B cell (primary cell): ENCODE measurements at regions not wholly inside any gene's neighbourhood (a gene's known extent, or its start where the extent isn't known, plus 50 kb on each side); places are given as distances from the start of the nearest gene placed in this dataset.

ENCODE experiments used
- ATAC-seq: fragments of 200-7000 bp; cut with Tn5 transposase; one replicate; pipeline ENCODE4 v1.10.0; 2021; ENCODE audit warnings: low read depth, mild to moderate bottlenecking, moderate number of reproducible peaks, moderate library complexity
- CTCF ChIA-PET: fragments of 350-600 bp; sonication (Branson Sonifier 250); formaldehyde crosslinking; loops from one replicate; lab custom pipeline; 2021; ENCODE audit warnings: antibody characterized with exemption, inconsistent platforms; lab: Charles Lee
- POLR2A ChIA-PET: fragments of 350-600 bp; sonication (Branson Sonifier 250); formaldehyde crosslinking; loops from one replicate; lab custom pipeline; 2021; ENCODE audit warnings: antibody characterized with exemption; lab: Charles Lee
- DNase-seq: peaks from one replicate; pipeline ENCODE4 v3.0.0; 2013
- H2AFZ ChIP-seq: 2 replicates; pipeline ENCODE4 v1.6.1; 2012; ENCODE audit warnings: mild to moderate bottlenecking, low read depth, low read length; ENCODE audit not compliant: insufficient read depth, poor library complexity, severe bottlenecking
- H3K27ac ChIP-seq, 2 donors: 1 replicate in 1 of 2; 2 replicates in 1 of 2; pipeline ENCODE4 v1.5.1; 2012 to 2013; ENCODE audit warnings: low read length in 2 of 2, mild to moderate bottlenecking in 2 of 2, moderate library complexity in 1 of 2
- H3K27me3 ChIP-seq, 4 experiments: fragments of 200-600 bp in 1 of 4; sonication (generic) in 1 of 4; replicated peaks in 1 of 4; 1 replicate in 2 of 4; 2 replicates in 2 of 4; pipeline versions ENCODE4 v1.6.1 to v1.7.0; 2013 to 2016; ENCODE audit warnings: low read length in 3 of 4, mild to moderate bottlenecking in 2 of 4, mixed read lengths in 1 of 4, moderate library complexity in 1 of 4; ENCODE audit not compliant: insufficient read depth in 4 of 4, control insufficient read depth in 3 of 4; ENCODE audit errors: control extremely low read depth in 1 of 4
- H3K36me3 ChIP-seq, 2 experiments: replicated peaks in 1 of 2; 1 replicate in 1 of 2; 2 replicates in 1 of 2; pipeline versions ENCODE4 v1.6.1 to v1.7.1; 2013; ENCODE audit warnings: low read length in 1 of 2; ENCODE audit not compliant: insufficient read depth in 2 of 2, control insufficient read depth in 1 of 2; ENCODE audit errors: control extremely low read depth in 1 of 2, extremely low read depth in 1 of 2
- H3K4me1 ChIP-seq, 2 donors: fragments of 200-600 bp in 1 of 2; sonication (generic) in 1 of 2; 1 replicate in 1 of 2; 2 replicates in 1 of 2; pipeline versions ENCODE4 v1.5.1 to v1.6.1; 2013 to 2017; ENCODE audit warnings: low read length in 2 of 2; ENCODE audit not compliant: control insufficient read depth in 2 of 2, insufficient read depth in 2 of 2
- H3K4me2 ChIP-seq: replicated peaks from 2 replicates; pipeline ENCODE3; 2012; ENCODE audit warnings: mild to moderate bottlenecking, low read depth, low read length; ENCODE audit not compliant: poor library complexity, severe bottlenecking
- H3K4me3 ChIP-seq, 5 experiments: fragments of 200-600 bp in 1 of 5; sonication (generic) in 1 of 5; 1 replicate in 3 of 5; 2 replicates in 2 of 5; pipeline versions ENCODE4 v1.5.1 to v1.7.0; 2011 to 2016; ENCODE audit warnings: low read length in 4 of 5, mild to moderate bottlenecking in 4 of 5, low read depth in 2 of 5, control low read depth in 1 of 5, moderate library complexity in 1 of 5; ENCODE audit not compliant: insufficient read depth in 1 of 5; ENCODE audit errors: control extremely low read depth in 1 of 5, extremely low read depth in 1 of 5
- H3K79me2 ChIP-seq: fragments of 200-600 bp; sonication (generic); one replicate; pipeline ENCODE4 v1.6.0; 2016; ENCODE audit warnings: low read length; ENCODE audit not compliant: control insufficient read depth, insufficient read depth
- H3K9ac ChIP-seq: fragments of 200-600 bp; sonication (generic); 2 replicates; pipeline ENCODE4 v1.6.1; 2017; ENCODE audit warnings: mild to moderate bottlenecking, low read length, moderate library complexity
- H3K9me3 ChIP-seq, 3 donors: one replicate each; pipeline versions ENCODE4 v1.6.1 to v1.7.1; 2013; ENCODE audit warnings: low read length in 2 of 3; ENCODE audit not compliant: control insufficient read depth in 2 of 3, insufficient read depth in 1 of 3; ENCODE audit errors: control extremely low read depth in 1 of 3
- H4K20me1 ChIP-seq: 2 replicates; pipeline ENCODE4 v1.6.0; 2012; ENCODE audit warnings: mild to moderate bottlenecking, low read length; ENCODE audit not compliant: insufficient read depth, control insufficient read depth, poor library complexity, severe bottlenecking
- H3K27ac Mint-ChIP-seq: one replicate; pipeline ENCODE4 v1.8.0; 2021; ENCODE audit warnings: mixed read lengths
- H3K27me3 Mint-ChIP-seq: one replicate; pipeline ENCODE4 v1.8.0; 2021; ENCODE audit warnings: mixed read lengths
- H3K4me1 Mint-ChIP-seq: one replicate; pipeline ENCODE4 v1.8.0; 2021; ENCODE audit warnings: mixed read lengths
- H3K4me3 Mint-ChIP-seq: one replicate; pipeline ENCODE4 v1.8.0; 2021; ENCODE audit warnings: mixed read lengths
- H3K9me3 Mint-ChIP-seq: one replicate; pipeline ENCODE4 v1.8.0; 2022; ENCODE audit warnings: mixed read lengths; ENCODE audit not compliant: insufficient read depth
- CTCF ChIP-seq: fragments of 200-600 bp; IDR thresholded peaks from one replicate; pipeline ENCODE4 v1.8.0; 2022; ENCODE audit warnings: antibody characterized with exemption, mild to moderate bottlenecking
- EZH2 ChIP-seq: IDR thresholded peaks from 2 replicates; pipeline ENCODE4 v1.6.1; 2012; ENCODE audit warnings: borderline replicate concordance, low read depth, mild to moderate bottlenecking, moderate library complexity, low read length; ENCODE audit not compliant: insufficient read depth, poor library complexity, severe bottlenecking
- whole genome bisulfite sequencing: methylation state at CpG from one replicate; pipeline ENCODE4 v1.1.5; 2013; ENCODE audit warnings: missing lambda C conversion rate; ENCODE audit not compliant: insufficient coverage; 5-methylcytosine and 5-hydroxymethylcytosine counted together
- intact Hi-C: fragments of 100-400 bp; cut with micrococcal nuclease; formaldehyde crosslinking; loops from one replicate; pipeline ENCODE4 v1.10.0; 2022

GRCh38 chr5:74426506-74426905 is 214.0 kb downstream of the ENC1 start:
- no peak overlapping the region for H3K4me3 Mint-ChIP-seq
- no peak overlapping the region for H3K4me2 ChIP-seq
- peaks cover 0 to 5% (median 0%) of the 10 kb centered on the region in 3 donors for H3K9me3 ChIP-seq
- no peaks in the 10 kb centered on the region for H4K20me1 ChIP-seq
- peaks cover 40% of the 10 kb centered on the region for H3K27me3 Mint-ChIP-seq
- no peak overlapping the region for H3K4me3 ChIP-seq
- no peak overlapping the region for H3K27ac Mint-ChIP-seq
- H3K4me1 Mint-ChIP-seq = no peaks in the 10 kb centered on the region
- intact Hi-C loops = no loop called here
- H3K9ac ChIP-seq = no peak overlapping the region
- H3K27ac ChIP-seq = no peak overlapping the region
- H3K36me3 ChIP-seq = no peaks in the 10 kb centered on the region
- no peak for ATAC-seq
- no peaks in the 10 kb centered on the region for H3K79me2 ChIP-seq
- H3K9me3 Mint-ChIP-seq = no peaks in the 10 kb centered on the region
- peaks cover 0 to 12% (median 2%) of the 10 kb centered on the region in 4 experiments for H3K27me3 ChIP-seq
- no peaks in the 10 kb centered on the region for H3K4me1 ChIP-seq
- ChIA-PET CTCF (no interaction called here), POLR2A (no interaction called here)
- DNase-seq = no peak
- TF ChIP-seq CTCF (no peak), EZH2 (no peak)
- H2AFZ ChIP-seq = no peak overlapping the region
- 11% methylated on average over 1 of the region's 1 CpG for WGBS

- H3K27ac ChIP-seq = no peak overlapping the region
- no peaks in the 10 kb centered on the region for H3K9me3 ChIP-seq
- H3K36me3 ChIP-seq = no peaks in the 10 kb centered on the region
- DNase-seq (no peak), ATAC-seq (no peak)
- no peak overlapping the region for H3K4me3 Mint-ChIP-seq
- intact Hi-C loops = no loop called here
- WGBS = 83% methylated on average over 2 of the region's 5 CpGs
- H3K9ac ChIP-seq = no peak overlapping the region
- no peak overlapping the region for H2AFZ ChIP-seq
- TF ChIP-seq EZH2 (no peak), CTCF (no peak)
- H3K4me3 ChIP-seq = no peak overlapping the region
- no peaks in the 10 kb centered on the region for H3K79me2 ChIP-seq
- H3K27ac Mint-ChIP-seq = no peak overlapping the region
- ChIA-PET CTCF (no interaction called here), POLR2A (no interaction called here)
- no peaks in the 10 kb centered on the region for H4K20me1 ChIP-seq
- peaks cover 32% of the 10 kb centered on the region for H3K27me3 Mint-ChIP-seq
- no peaks in the 10 kb centered on the region for H3K4me1 Mint-ChIP-seq
- H3K4me2 ChIP-seq = no peak overlapping the region
- H3K27me3 ChIP-seq = no peaks in the 10 kb centered on the region
- H3K9me3 Mint-ChIP-seq = no peaks in the 10 kb centered on the region
- H3K4me1 ChIP-seq = no peaks in the 10 kb centered on the region
These were observed 216.2 kb downstream of the ENC1 start for GRCh38 chr5:74424162-74424868.
